Karpas-422 (cell line): ENCODE measurements at regions not wholly inside any gene's neighbourhood (a gene's known extent, or its start where the extent isn't known, plus 50 kb on each side); places are given as distances from the start of the nearest gene placed in this dataset.
"Not testable (repeated sequence)": the region's sequence is repeated elsewhere in the genome, so short reads cannot be mapped to it uniquely, and the experiment has no call there.

Experiments
- DNase-seq: peaks from one replicate; pipeline ENCODE4 v3.0.0-alpha.2; 2015
- H2AFZ ChIP-seq: fragments of 200-600 bp; sonication (generic); 2 replicates; pipeline ENCODE4 v1.6.1; 2014; ENCODE audit warnings: antibody characterized with exemption, low read length, mixed read lengths
- H3K27ac ChIP-seq: fragments of 200-600 bp; sonication (generic); 2 replicates; pipeline ENCODE4 v1.5.1; 2014; ENCODE audit warnings: mild to moderate bottlenecking, low read length, moderate library complexity
- H3K27me3 ChIP-seq: fragments of 200-600 bp; sonication (generic); 2 replicates; pipeline ENCODE4 v1.6.1; 2014; ENCODE audit warnings: low read length, mixed read lengths
- H3K36me3 ChIP-seq: fragments of 200-600 bp; sonication (generic); 2 replicates; pipeline ENCODE4 v1.6.1; 2014; ENCODE audit warnings: low read length, mixed read lengths; ENCODE audit not compliant: insufficient read depth
- H3K4me1 ChIP-seq: fragments of 200-600 bp; sonication (generic); 2 replicates; pipeline ENCODE4 v1.6.1; 2014; ENCODE audit warnings: mild to moderate bottlenecking, low read length, mixed read lengths
- H3K4me2 ChIP-seq: fragments of 200-600 bp; sonication (generic); 2 replicates; pipeline ENCODE4 v1.6.1; 2014; ENCODE audit warnings: low read length, low read depth, mild to moderate bottlenecking; ENCODE audit not compliant: poor library complexity, severe bottlenecking
- H3K4me3 ChIP-seq: fragments of 200-600 bp; sonication (generic); 2 replicates; pipeline ENCODE4 v1.5.1; 2014; ENCODE audit warnings: mild to moderate bottlenecking, antibody characterized with exemption, low read length, mixed read lengths
- H3K79me2 ChIP-seq: fragments of 200-600 bp; sonication (generic); 2 replicates; pipeline ENCODE4 v1.6.1; 2014; ENCODE audit warnings: mild to moderate bottlenecking, low read length, mixed read lengths
- H3K9ac ChIP-seq: fragments of 200-600 bp; sonication (generic); 2 replicates; pipeline ENCODE4 v1.6.0; 2014; ENCODE audit warnings: low read length
- H3K9me2 ChIP-seq: fragments of 200-600 bp; sonication (generic), shearing (Covaris generic); replicated peaks from 2 replicates; pipeline ENCODE4 v1.6.0; 2014; ENCODE audit warnings: mild to moderate bottlenecking, low read length, moderate library complexity; ENCODE audit not compliant: insufficient read depth
- H3K9me3 ChIP-seq: fragments of 300-700, 200-600 bp; sonication (generic); 2 replicates; pipeline ENCODE4 v1.6.1; 2014; ENCODE audit warnings: low read length, mixed read lengths
- H4K20me1 ChIP-seq: fragments of 200-600 bp; sonication (generic); 2 replicates; pipeline ENCODE4 v1.6.1; 2014; ENCODE audit warnings: mild to moderate bottlenecking, antibody characterized with exemption, low read length, low read depth; ENCODE audit not compliant: insufficient read depth

DNA sequence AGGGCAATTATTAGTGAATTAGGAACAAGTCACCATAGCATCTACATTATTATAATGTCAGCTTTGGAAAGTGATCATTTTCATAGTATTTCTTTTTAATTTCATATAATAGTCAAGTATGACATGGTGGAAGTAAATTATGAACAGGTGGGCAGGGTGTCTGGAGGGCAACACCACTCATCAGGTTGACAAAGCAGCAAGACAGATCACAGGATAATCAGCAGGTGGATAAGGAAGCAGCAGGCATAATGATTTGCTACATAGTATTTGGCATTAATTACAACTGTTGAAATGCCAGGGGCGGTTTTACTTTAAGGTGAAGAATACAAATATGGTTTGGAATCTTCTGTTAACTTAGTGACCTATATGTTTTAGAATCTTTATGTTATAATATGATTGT lies 1342.2 kb downstream of the PLA2G4A start:
- H3K27ac ChIP-seq, result no peak overlapping the region
- peaks cover 3% of the 10 kb centered on the region; the same call in 1 of the 2 replicates for H3K9me3 ChIP-seq
- H4K20me1 ChIP-seq, result no peaks in the 10 kb centered on the region
- H3K9me2 ChIP-seq, result no peaks in the 10 kb centered on the region
- no peak overlapping the region for H3K4me2 ChIP-seq
- no peak overlapping the region for H2AFZ ChIP-seq
- no peaks in the 10 kb centered on the region for H3K4me1 ChIP-seq
- H3K4me3 ChIP-seq, result no peak overlapping the region
- DNase-seq, result no peak
- H3K79me2 ChIP-seq, result no peaks in the 10 kb centered on the region
- H3K36me3 ChIP-seq, result no peaks in the 10 kb centered on the region
- no peak overlapping the region for H3K9ac ChIP-seq
- no peaks in the 10 kb centered on the region for H3K27me3 ChIP-seq

DNA sequence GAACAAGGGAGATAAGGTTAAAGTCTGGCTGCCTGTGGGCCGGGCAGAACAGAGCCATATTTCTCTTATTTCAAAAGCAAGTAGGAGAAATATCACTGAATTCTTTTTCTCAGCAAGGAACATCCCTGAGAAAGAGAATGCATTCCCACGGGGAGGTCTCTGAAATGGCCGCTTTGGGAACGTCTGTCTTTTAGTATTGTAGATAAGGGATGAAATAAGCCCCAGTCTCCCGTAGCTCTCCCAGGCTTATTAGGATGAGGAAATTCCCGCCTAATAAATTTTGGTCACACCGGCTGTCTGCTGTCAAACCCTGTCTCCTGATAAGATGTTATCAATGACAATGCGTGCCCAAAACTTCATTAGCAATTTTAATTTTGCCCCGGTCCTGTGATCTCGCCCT lies 1353.3 kb downstream of the PLA2G4A start:
- H3K27ac ChIP-seq, H3K9me2 ChIP-seq, H4K20me1 ChIP-seq, H3K79me2 ChIP-seq, H3K4me1 ChIP-seq, H3K4me2 ChIP-seq, H3K4me3 ChIP-seq, H3K9ac ChIP-seq, H3K36me3 ChIP-seq, H3K27me3 ChIP-seq, DNase-seq, H2AFZ ChIP-seq: not testable (repeated sequence)
- peaks cover 12% of the 10 kb centered on the region for H3K9me3 ChIP-seq

DNA sequence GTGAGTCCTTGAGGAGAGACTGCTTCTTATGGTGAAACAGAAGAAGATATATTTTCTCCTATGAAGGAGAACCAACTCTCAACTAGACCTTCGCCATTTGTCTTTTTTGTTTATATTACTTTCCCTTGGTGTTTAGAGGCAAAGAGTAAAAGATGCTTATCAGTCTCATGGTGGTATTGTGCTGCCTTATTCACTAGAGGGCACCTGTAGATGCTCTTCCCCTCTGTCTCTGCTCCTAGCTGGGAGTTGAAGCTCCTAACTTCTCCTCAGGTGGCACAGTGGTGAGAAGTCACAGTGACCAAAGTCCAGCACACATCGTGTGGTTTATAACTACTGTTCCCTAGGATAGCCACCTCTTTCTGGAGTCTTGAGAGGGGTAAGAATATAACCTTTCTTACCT lies 1359.6 kb downstream of the PLA2G4A start:
- Histone ChIP-seq H3K4me1 (no peaks in the 10 kb centered on the region), H2AFZ (no peak overlapping the region), H3K9me2 (no peaks in the 10 kb centered on the region), H3K27ac (no peak overlapping the region), H3K4me3 (no peak overlapping the region), H3K4me2 (no peak overlapping the region), H3K27me3 (no peaks in the 10 kb centered on the region), H3K9ac (no peak overlapping the region), H3K36me3 (no peaks in the 10 kb centered on the region), H4K20me1 (no peaks in the 10 kb centered on the region), H3K9me3 (peaks cover 11% of the 10 kb centered on the region; the same call in 1 of the 2 replicates), H3K79me2 (no peaks in the 10 kb centered on the region)
- DNase-seq, result no peak

DNA sequence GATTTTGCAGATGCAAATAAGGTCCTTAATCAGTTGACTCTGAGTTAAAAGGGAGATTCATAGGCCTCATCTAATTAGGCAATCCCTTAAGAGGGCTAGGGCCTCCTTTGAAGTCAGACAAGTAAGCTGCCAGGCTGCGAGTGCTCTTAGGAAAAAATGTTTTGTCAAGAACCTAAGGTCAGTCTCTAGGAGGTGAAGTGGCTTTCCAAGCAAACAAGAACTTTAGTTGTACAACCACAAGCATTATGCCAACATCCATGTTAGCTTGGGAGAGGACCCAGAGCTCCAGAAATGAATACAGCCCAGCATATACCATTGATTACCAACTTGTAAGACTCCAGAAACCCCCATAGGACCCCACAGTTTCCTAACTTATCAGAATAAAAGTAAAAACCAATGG lies 1366.2 kb downstream of the PLA2G4A start:
- H3K9me2 ChIP-seq, result no peaks in the 10 kb centered on the region
- no peaks in the 10 kb centered on the region for H3K27me3 ChIP-seq
- no peak for DNase-seq

DNA sequence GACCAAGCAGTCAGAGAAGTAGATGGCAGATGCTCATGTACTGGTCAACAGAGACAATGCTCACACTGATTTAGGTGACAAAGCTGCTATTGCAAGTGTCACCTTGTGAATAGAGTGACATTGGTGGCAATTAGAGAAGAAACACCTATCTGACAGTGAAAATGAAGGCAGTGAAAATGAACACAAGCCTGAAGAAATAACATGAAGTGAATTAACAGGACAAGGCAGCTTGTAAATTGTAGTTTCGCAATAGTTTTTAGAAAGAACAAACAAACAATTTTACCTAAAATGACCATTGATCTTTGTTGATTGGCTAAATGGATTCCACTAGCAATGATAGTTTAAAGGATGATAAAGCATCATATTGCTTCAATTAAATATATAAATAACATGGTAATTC lies 1389.5 kb downstream of the PLA2G4A start:
- Histone ChIP-seq H3K4me3 (no peak overlapping the region), H3K4me1 (no peaks in the 10 kb centered on the region), H3K4me2 (no peak overlapping the region), H3K27me3 (no peaks in the 10 kb centered on the region), H3K27ac (no peak overlapping the region), H3K79me2 (no peaks in the 10 kb centered on the region), H2AFZ (no peak overlapping the region), H3K36me3 (no peaks in the 10 kb centered on the region), H3K9me2 (no peaks in the 10 kb centered on the region), H3K9ac (no peak overlapping the region), H4K20me1 (no peaks in the 10 kb centered on the region), H3K9me3 (peaks cover 8% of the 10 kb centered on the region; the same call in 1 of the 2 replicates)
- no peak for DNase-seq

More for the DNA sequence above, 1366.2 kb downstream of the PLA2G4A start:
- Histone ChIP-seq H3K36me3 (no peaks in the 10 kb centered on the region), H3K4me3 (no peak overlapping the region), H3K79me2 (no peaks in the 10 kb centered on the region), H2AFZ (no peak overlapping the region), H3K4me2 (no peak overlapping the region), H3K9ac (no peak overlapping the region), H3K9me3 (peaks cover 8% of the 10 kb centered on the region), H4K20me1 (no peaks in the 10 kb centered on the region), H3K4me1 (no peaks in the 10 kb centered on the region), H3K27ac (no peak overlapping the region)

DNA sequence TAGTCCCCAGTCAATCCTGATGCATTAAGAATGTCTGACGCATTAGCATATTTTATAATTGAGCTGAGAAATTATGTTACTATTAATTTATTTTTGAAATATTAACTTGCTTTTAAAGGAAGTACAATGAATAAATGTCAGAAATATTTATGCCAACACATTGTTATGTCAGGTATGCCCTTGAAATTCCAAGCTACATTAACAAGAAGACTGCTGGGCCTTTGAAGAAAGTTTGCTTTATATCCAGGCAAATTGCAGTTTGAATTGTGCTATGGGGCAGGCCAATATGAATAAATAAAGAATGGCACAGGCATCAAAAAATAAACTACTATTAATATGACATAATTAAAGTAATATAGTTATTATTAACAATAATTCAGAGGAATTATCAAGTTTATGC lies 1391.3 kb downstream of the PLA2G4A start:
- no peak overlapping the region for H3K4me2 ChIP-seq
- H3K9me3 ChIP-seq, result peaks cover 19% of the 10 kb centered on the region
- no peaks in the 10 kb centered on the region for H3K79me2 ChIP-seq
- H3K9me2 ChIP-seq, result no peaks in the 10 kb centered on the region
- no peak overlapping the region for H3K9ac ChIP-seq
- H2AFZ ChIP-seq, result no peak overlapping the region
- no peak overlapping the region for H3K4me3 ChIP-seq
- H3K36me3 ChIP-seq, result no peaks in the 10 kb centered on the region
- H3K27me3 ChIP-seq, result no peaks in the 10 kb centered on the region
- no peaks in the 10 kb centered on the region for H3K4me1 ChIP-seq
- no peak overlapping the region for H3K27ac ChIP-seq
- DNase-seq, result no peak
- no peaks in the 10 kb centered on the region for H4K20me1 ChIP-seq

DNA sequence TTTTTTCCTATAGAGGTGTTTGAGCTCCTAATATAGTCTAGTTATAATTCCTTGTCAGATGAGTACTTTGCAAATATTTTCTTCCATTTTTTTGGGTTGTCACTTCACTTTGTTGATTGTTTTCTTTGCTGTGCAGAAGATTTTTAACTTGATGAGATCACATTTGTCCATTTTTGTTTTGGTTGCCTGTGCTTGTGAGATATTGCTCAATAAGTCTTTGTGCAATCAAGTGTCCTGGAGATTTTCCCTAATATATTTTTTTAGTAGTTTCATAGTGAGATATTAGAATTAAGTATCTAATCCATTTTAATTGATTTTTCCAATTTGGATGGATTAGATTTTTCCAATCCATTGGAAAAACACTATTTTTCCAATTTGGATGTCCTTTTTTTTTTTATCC lies 1395.5 kb downstream of the PLA2G4A start:
- no peak overlapping the region for H3K4me2 ChIP-seq
- DNase-seq, result no peak
- no peak overlapping the region for H2AFZ ChIP-seq
- no peak overlapping the region for H3K27ac ChIP-seq
- H3K9ac ChIP-seq, result no peak overlapping the region
- no peaks in the 10 kb centered on the region for H3K36me3 ChIP-seq
- peaks cover 26% of the 10 kb centered on the region for H3K9me3 ChIP-seq
- H3K9me2 ChIP-seq, result no peaks in the 10 kb centered on the region
- H3K27me3 ChIP-seq, result no peaks in the 10 kb centered on the region
- H4K20me1 ChIP-seq, result no peaks in the 10 kb centered on the region
- no peak overlapping the region for H3K4me3 ChIP-seq
- H3K79me2 ChIP-seq, result no peaks in the 10 kb centered on the region
- H3K4me1 ChIP-seq, result no peaks in the 10 kb centered on the region

DNA sequence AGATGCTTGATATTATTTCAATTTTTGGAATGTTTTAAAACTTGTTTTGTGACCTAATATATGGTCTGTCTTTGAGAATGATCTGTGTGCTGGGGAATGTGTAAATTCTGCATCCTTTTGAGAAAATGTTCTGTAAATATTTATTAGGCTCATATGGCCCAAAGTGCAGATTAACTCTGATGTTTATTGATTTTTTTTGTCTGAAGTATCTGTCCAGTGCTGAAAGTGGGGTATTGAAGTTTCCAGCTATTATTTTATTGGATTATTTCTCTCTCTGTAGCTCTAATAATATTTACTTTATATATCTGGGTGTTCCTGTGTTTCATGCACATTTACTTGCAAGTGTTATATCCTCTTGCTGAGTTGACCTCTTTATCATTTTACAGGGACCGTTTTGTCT lies 1397.2 kb downstream of the PLA2G4A start:
- no peaks in the 10 kb centered on the region for H3K36me3 ChIP-seq
- no peaks in the 10 kb centered on the region for H3K79me2 ChIP-seq
- no peak overlapping the region for H3K4me2 ChIP-seq
- H2AFZ ChIP-seq, result no peak overlapping the region
- H3K27ac ChIP-seq, result no peak overlapping the region
- H3K9me2 ChIP-seq, result no peaks in the 10 kb centered on the region
- H3K4me1 ChIP-seq, result no peaks in the 10 kb centered on the region
- H3K27me3 ChIP-seq, result no peaks in the 10 kb centered on the region
- no peaks in the 10 kb centered on the region for H4K20me1 ChIP-seq
- H3K9ac ChIP-seq, result no peak overlapping the region
- DNase-seq, result no peak
- peaks cover 26% of the 10 kb centered on the region for H3K9me3 ChIP-seq
- H3K4me3 ChIP-seq, result no peak overlapping the region

DNA sequence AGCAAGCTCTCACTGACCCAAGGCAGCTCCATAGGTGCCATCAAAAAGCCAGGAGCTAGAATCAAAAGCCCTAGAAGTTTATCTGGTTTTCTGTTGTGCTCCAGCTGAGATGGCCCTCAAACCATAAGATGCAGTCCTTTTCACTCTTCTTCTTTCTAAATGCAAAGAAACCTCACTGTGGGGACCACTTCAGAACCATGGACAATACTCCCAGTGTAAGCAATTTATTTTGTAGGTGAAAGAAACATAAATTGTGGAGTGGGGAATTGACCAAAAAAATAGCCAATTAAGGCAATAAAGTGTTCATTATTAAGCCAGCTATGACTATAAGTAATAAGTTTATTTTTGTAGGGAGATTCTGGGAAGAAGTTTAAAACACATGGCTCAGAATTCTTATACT lies 1399.9 kb downstream of the PLA2G4A start:
- DNase-seq, result no peak
- no peaks in the 10 kb centered on the region for H3K4me1 ChIP-seq
- H2AFZ ChIP-seq, result no peak overlapping the region
- no peak overlapping the region for H3K27ac ChIP-seq
- H3K27me3 ChIP-seq, result no peaks in the 10 kb centered on the region
- H3K4me2 ChIP-seq, result no peak overlapping the region
- no peak overlapping the region for H3K4me3 ChIP-seq
- H4K20me1 ChIP-seq, result no peaks in the 10 kb centered on the region
- no peaks in the 10 kb centered on the region for H3K36me3 ChIP-seq
- no peaks in the 10 kb centered on the region for H3K9me2 ChIP-seq
- H3K9me3 ChIP-seq, result peaks cover 24% of the 10 kb centered on the region
- no peak overlapping the region for H3K9ac ChIP-seq
- H3K79me2 ChIP-seq, result no peaks in the 10 kb centered on the region
